H1 (cell line): ENCODE measurements at regions not wholly inside any gene's neighbourhood (a gene's known extent, or its start where the extent isn't known, plus 50 kb on each side); places are given as distances from the start of the nearest gene placed in this dataset.

Experiments used
- CTCF ChIA-PET: fragments of 300-600 bp; sonication (Branson Sonifier 250); formaldehyde crosslinking; loops from one replicate; lab custom pipeline; 2021; ENCODE audit not compliant: partially characterized antibody; lab: Charles Lee
- POLR2A ChIA-PET: fragments of 300-600 bp; sonication (Branson Sonifier 250); formaldehyde crosslinking; loops from one replicate; lab custom pipeline; 2021; ENCODE audit warnings: inconsistent platforms; ENCODE audit not compliant: partially characterized antibody; lab: Charles Lee
- DNase-seq, 2 experiments: peaks; one replicate each; pipeline versions ENCODE4 v3.0.0 to v3.0.0-alpha.2; 2010 to 2022; ENCODE audit warnings: low spot score in 2 of 2, low read depth in 1 of 2, mixed read lengths in 1 of 2
- FAIRE-seq: peaks from 2 replicates; lab custom pipeline; 2011; peaks lifted over from hg19 to GRCh38; lab: Jason Lieb, UNC
- H2AFZ ChIP-seq: 2 replicates; pipeline ENCODE4 v1.8.1; 2012; ENCODE audit warnings: low read length, inconsistent platforms
- H2AK5ac ChIP-seq: 2 replicates; pipeline ENCODE4 v1.6.1; 2013; ENCODE audit warnings: low read depth, low read length
- H2BK120ac ChIP-seq: replicated peaks from 2 replicates; pipeline ENCODE3; 2013; ENCODE audit warnings: low read depth, low read length, inconsistent platforms
- H2BK12ac ChIP-seq: 2 replicates; pipeline ENCODE4 v1.6.1; 2013; ENCODE audit warnings: low read depth, low read length
- H2BK15ac ChIP-seq: 2 replicates; pipeline ENCODE4 v1.6.1; 2013; ENCODE audit warnings: low read length
- H2BK20ac ChIP-seq: 2 replicates; pipeline ENCODE4 v1.6.1; 2013; ENCODE audit warnings: low read length
- H2BK5ac ChIP-seq: 2 replicates; pipeline ENCODE4 v1.6.1; 2013; ENCODE audit warnings: low read depth, low read length
- H3K14ac ChIP-seq: 2 replicates; pipeline ENCODE4 v1.6.1; 2013; ENCODE audit warnings: inconsistent platforms; ENCODE audit not compliant: insufficient read length
- H3K18ac ChIP-seq: 2 replicates; pipeline ENCODE4 v1.6.1; 2013; ENCODE audit warnings: low read length; ENCODE audit errors: extremely low read depth
- H3K23ac ChIP-seq: 2 replicates; pipeline ENCODE4 v1.6.1; 2013; ENCODE audit warnings: inconsistent platforms; ENCODE audit not compliant: insufficient read length
- H3K23me2 ChIP-seq: 2 replicates; pipeline ENCODE4 v1.6.1; 2013; ENCODE audit warnings: low read depth, low read length
- H3K27ac ChIP-seq: 2 replicates; pipeline ENCODE4 v1.6.1; 2011; ENCODE audit warnings: low read depth, low read length, inconsistent platforms
- H3K27me3 ChIP-seq, 4 experiments: replicated peaks in 1 of 4; 1 replicate in 1 of 4; 2 replicates in 3 of 4; pipeline versions ENCODE4 v1.6.1 to v1.8.1; 2011 to 2013; ENCODE audit warnings: low read length in 3 of 4, mild to moderate bottlenecking in 3 of 4, inconsistent platforms in 2 of 4, mixed read lengths in 2 of 4, moderate library complexity in 1 of 4; ENCODE audit not compliant: control insufficient read depth in 3 of 4, insufficient read depth in 3 of 4; ENCODE audit errors: extremely low read depth in 1 of 4
- H3K36me3 ChIP-seq, 4 experiments: 2 replicates each; pipeline versions ENCODE4 v1.6.1 to v1.8.1; 2011 to 2013; ENCODE audit warnings: mild to moderate bottlenecking in 4 of 4, low read length in 3 of 4, moderate library complexity in 2 of 4, control low read depth in 1 of 4, inconsistent platforms in 1 of 4; ENCODE audit not compliant: insufficient read depth in 4 of 4, control insufficient read depth in 2 of 4
- H3K4ac ChIP-seq: replicated peaks from 2 replicates; pipeline ENCODE3; 2013; ENCODE audit warnings: low read length, low read depth, mixed read lengths, inconsistent platforms; ENCODE audit not compliant: insufficient read length
- H3K4me1 ChIP-seq, 4 experiments: replicated peaks in 1 of 4; 1 replicate in 1 of 4; 2 replicates in 3 of 4; pipeline versions ENCODE4 v1.6.1 to v1.8.1; 2011 to 2013; ENCODE audit warnings: low read length in 3 of 4, inconsistent platforms in 2 of 4, mixed read lengths in 1 of 4; ENCODE audit not compliant: insufficient read depth in 4 of 4, control insufficient read depth in 3 of 4
- H3K4me2 ChIP-seq, 2 experiments: 2 replicates each; pipeline versions ENCODE4 v1.6.1 to v1.8.1; 2011 to 2013; ENCODE audit warnings: low read depth in 2 of 2, low read length in 2 of 2, control low read depth in 1 of 2, inconsistent platforms in 1 of 2, mild to moderate bottlenecking in 1 of 2; ENCODE audit not compliant: insufficient read depth in 1 of 2
- H3K4me3 ChIP-seq, 4 experiments: fragments of 200-600, 300-600 bp in 1 of 4; sonication (generic), shearing (Covaris generic), sonication (Bioruptor Twin) in 1 of 4; 2 replicates each; pipeline versions ENCODE4 v1.5.1 to v1.8.1; 2011 to 2016; ENCODE audit warnings: low read length in 4 of 4, low read depth in 3 of 4, control low read depth in 2 of 4, inconsistent platforms in 2 of 4, mild to moderate bottlenecking in 2 of 4, mixed read lengths in 1 of 4, moderate library complexity in 1 of 4; ENCODE audit not compliant: insufficient read depth in 2 of 4; ENCODE audit errors: extremely low read depth in 1 of 4
- H3K56ac ChIP-seq: replicated peaks from 2 replicates; pipeline ENCODE3; 2013; ENCODE audit warnings: low read depth, mild to moderate bottlenecking, mixed read lengths, low read length, inconsistent platforms; ENCODE audit not compliant: insufficient read length
- H3K79me1 ChIP-seq: 2 replicates; pipeline ENCODE4 v1.6.1; 2013; ENCODE audit warnings: low read depth, low read length, control low read depth
- H3K79me2 ChIP-seq, 2 experiments: 2 replicates each; pipeline versions ENCODE4 v1.6.1 to v1.8.1; 2012 to 2013; ENCODE audit warnings: low read length in 2 of 2, mild to moderate bottlenecking in 2 of 2, inconsistent platforms in 1 of 2; ENCODE audit not compliant: insufficient read depth in 2 of 2, control insufficient read depth in 1 of 2
- H3K9ac ChIP-seq, 4 experiments: replicated peaks in 1 of 4; 1 replicate in 1 of 4; 2 replicates in 3 of 4; pipeline versions ENCODE4 v1.6.1 to v1.8.1; 2011 to 2013; ENCODE audit warnings: low read depth in 3 of 4, low read length in 3 of 4, control low read depth in 2 of 4, mild to moderate bottlenecking in 2 of 4, moderate library complexity in 2 of 4, inconsistent platforms in 1 of 4; ENCODE audit errors: extremely low read depth in 1 of 4
- H3K9me3 ChIP-seq, 2 experiments: 2 replicates each; pipeline versions ENCODE4 v1.6.1 to v1.8.1; 2012 to 2013; ENCODE audit warnings: mild to moderate bottlenecking in 2 of 2, moderate library complexity in 2 of 2, control low read depth in 1 of 2, inconsistent platforms in 1 of 2, low read depth in 1 of 2, low read length in 1 of 2, mixed read lengths in 1 of 2; ENCODE audit not compliant: insufficient read depth in 2 of 2
- H4K20me1 ChIP-seq, 2 experiments: replicated peaks in 1 of 2; 2 replicates each; pipeline versions ENCODE3 to v1.8.1; 2011 to 2013; ENCODE audit warnings: inconsistent platforms in 2 of 2, low read length in 2 of 2, mild to moderate bottlenecking in 1 of 2; ENCODE audit not compliant: insufficient read depth in 2 of 2, control insufficient read depth in 1 of 2
- H4K5ac ChIP-seq: 2 replicates; pipeline ENCODE4 v1.6.1; 2013; ENCODE audit warnings: low read length, low read depth, mixed read lengths, inconsistent platforms; ENCODE audit not compliant: insufficient read length
- H4K8ac ChIP-seq: 2 replicates; pipeline ENCODE4 v1.8.0; 2013; ENCODE audit warnings: mild to moderate bottlenecking, moderate library complexity, low read length, inconsistent platforms; ENCODE audit not compliant: insufficient read depth; ENCODE audit errors: extremely low read depth
- H4K91ac ChIP-seq: replicated peaks from 2 replicates; pipeline ENCODE3; 2013; ENCODE audit warnings: low read length, mixed read lengths, inconsistent platforms; ENCODE audit not compliant: insufficient read length
- EP300 ChIP-seq, 2 experiments: IDR thresholded peaks; 1 replicate in 1 of 2; 2 replicates in 1 of 2; pipeline ENCODE4 v1.6.1; 2011 to 2012; ENCODE audit warnings: low read depth in 2 of 2, low read length in 2 of 2, mild to moderate bottlenecking in 2 of 2, borderline replicate concordance in 1 of 2, inconsistent platforms in 1 of 2, moderate library complexity in 1 of 2
- WGBS, 2 experiments: shearing (Covaris generic) in 1 of 2; methylation state at CpG; one replicate each; pipeline versions ENCODE4 v1.1.6 to v1.1.7; 2013 to 2015; ENCODE audit warnings: low lambda C conversion rate in 2 of 2, mixed read lengths in 2 of 2, inconsistent platforms in 1 of 2, low coverage in 1 of 2, missing lambda C conversion rate in 1 of 2; ENCODE audit not compliant: insufficient replicate concordance in 2 of 2, insufficient coverage in 1 of 2, insufficient read length in 1 of 2; ENCODE audit errors: extremely low coverage in 1 of 2, missing lambda C conversion rate in 1 of 2; 5-methylcytosine and 5-hydroxymethylcytosine counted together

- Histone ChIP-seq H3K23me2 (no peaks in the 10 kb centered on the region), H3K23ac (no peak overlapping the region), H2BK5ac (no peak overlapping the region), H2BK15ac (no peak overlapping the region), H3K4ac (no peak overlapping the region), H4K8ac (no peak overlapping the region), H3K14ac (no peak overlapping the region), H3K79me2 (no peaks in the 10 kb centered on the region), H3K56ac (no peak overlapping the region), H3K4me2 (no peak overlapping the region), H4K5ac (no peak overlapping the region), H2AK5ac (no peak overlapping the region), H2BK20ac (no peak overlapping the region), H3K18ac (no peak overlapping the region), H2BK120ac (no peak overlapping the region), H3K9ac (no peak overlapping the region), H3K36me3 (no peaks in the 10 kb centered on the region), H2BK12ac (no peak overlapping the region), H3K9me3 (no peaks in the 10 kb centered on the region), H3K79me1 (no peaks in the 10 kb centered on the region), H3K27me3 (no peaks in the 10 kb centered on the region), H3K4me3 (no peak overlapping the region), H4K91ac (no peak overlapping the region), H2AFZ (no peak overlapping the region), H3K27ac (no peak overlapping the region), H4K20me1 (no peaks in the 10 kb centered on the region), H3K4me1 (no peaks in the 10 kb centered on the region)
- POLR2A ChIA-PET = no interaction called here
- no peak for DNase-seq
- no peak for FAIRE-seq
- no peak for TF ChIP-seq EP300 (IDR thresholded peaks at IDR 0.05; ENCODE audit: borderline replicate concordance in 1 of 2, low read depth in 2 of 2, low read length in 2 of 2)
- 94% methylated on average over 8 of the region's 8 CpGs; no CpG with 5 or more reads in 1 of the 2 experiments for WGBS, 2 experiments
- CTCF ChIA-PET = no interaction called here
Observed at GRCh38 chr10:53646525-53646924, 873.9 kb upstream of the MBL2 start.
